Kidney epithelial cell (primary cell): ENCODE measurements at regions not wholly inside any gene's neighbourhood (a gene's known extent, or its start where the extent isn't known, plus 50 kb on each side); places are given as distances from the start of the nearest gene placed in this dataset.

Experiments used
- DNase-seq: peaks from one replicate; pipeline ENCODE4 v3.0.0-alpha.2; 2010; ENCODE audit warnings: low read depth
- H3K27me3 ChIP-seq: 2 replicates; pipeline ENCODE4 v1.6.0; 2011; ENCODE audit warnings: low read length; ENCODE audit not compliant: control insufficient read depth, insufficient read depth
- H3K36me3 ChIP-seq: 2 replicates; pipeline ENCODE4 v1.5.1; 2011; ENCODE audit warnings: low read length; ENCODE audit not compliant: control insufficient read depth, insufficient read depth
- H3K4me3 ChIP-seq: 2 replicates; pipeline ENCODE4 v1.5.1; 2011; ENCODE audit warnings: low read depth, mild to moderate bottlenecking, control low read depth, low read length
- CTCF ChIP-seq: IDR thresholded peaks from 2 replicates; pipeline ENCODE4 v1.5.1; 2011; ENCODE audit warnings: mild to moderate bottlenecking, moderate library complexity, low read length, control low read depth, inconsistent platforms; ENCODE audit not compliant: insufficient read depth, poor library complexity, severe bottlenecking

- peak; percentile 69 for DNase-seq
- Histone ChIP-seq H3K27me3 (no peaks in the 10 kb centered on the region), H3K36me3 (no peaks in the 10 kb centered on the region), H3K4me3 (peak overlapping the region; percentile 11)
- no peak for TF ChIP-seq CTCF
Measured at GRCh38 chr7:53398566-53398965, 363.1 kb downstream of the POM121L12 start.

- no peaks in the 10 kb centered on the region for H3K27me3 ChIP-seq
- no peak overlapping the region for H3K4me3 ChIP-seq
- no peak for DNase-seq
- no peaks in the 10 kb centered on the region for H3K36me3 ChIP-seq
- TF ChIP-seq CTCF, result no peak
Measured at GRCh38 chr7:53413021-53413420, 377.6 kb downstream of the POM121L12 start.

GRCh38 chr7:53415816-53416215 lies 380.4 kb downstream of the POM121L12 start:
- no peaks in the 10 kb centered on the region for H3K27me3 ChIP-seq
- no peak for TF ChIP-seq CTCF
- no peak overlapping the region for H3K4me3 ChIP-seq
- no peak for DNase-seq
- no peaks in the 10 kb centered on the region for H3K36me3 ChIP-seq

- H3K36me3 ChIP-seq, result no peaks in the 10 kb centered on the region
- H3K27me3 ChIP-seq, result no peaks in the 10 kb centered on the region
- DNase-seq, result no peak
- H3K4me3 ChIP-seq, result no peak overlapping the region
- no peak for TF ChIP-seq CTCF
Measured at GRCh38 chr7:53418834-53419482, 383.5 kb downstream of the POM121L12 start.

- Histone ChIP-seq H3K36me3 (no peaks in the 10 kb centered on the region), H3K4me3 (no peak overlapping the region), H3K27me3 (no peaks in the 10 kb centered on the region)
- no peak for TF ChIP-seq CTCF
- no peak for DNase-seq
Measured at GRCh38 chr7:53420550-53420949, 385.1 kb downstream of the POM121L12 start.

GRCh38 chr7:53422291-53422690 lies 386.9 kb downstream of the POM121L12 start:
- no peaks in the 10 kb centered on the region for H3K36me3 ChIP-seq

More at GRCh38 chr7:53422291-53422690, 386.9 kb downstream of the POM121L12 start:
- H3K27me3 ChIP-seq, result no peaks in the 10 kb centered on the region
- TF ChIP-seq CTCF, result no peak
- peak; percentile 63 for DNase-seq
- no peak overlapping the region for H3K4me3 ChIP-seq
